H1 (cell line): ENCODE measurements at regions not wholly inside any gene's neighbourhood (a gene's known extent, or its start where the extent isn't known, plus 50 kb on each side); places are given as distances from the start of the nearest gene placed in this dataset.

ENCODE experiments used
- CTCF ChIA-PET: fragments of 300-600 bp; sonication (Branson Sonifier 250); formaldehyde crosslinking; loops from one replicate; lab custom pipeline; 2021; ENCODE audit not compliant: partially characterized antibody; lab: Charles Lee
- POLR2A ChIA-PET: fragments of 300-600 bp; sonication (Branson Sonifier 250); formaldehyde crosslinking; loops from one replicate; lab custom pipeline; 2021; ENCODE audit warnings: inconsistent platforms; ENCODE audit not compliant: partially characterized antibody; lab: Charles Lee
- DNase-seq, 2 experiments: peaks; one replicate each; pipeline versions ENCODE4 v3.0.0 to v3.0.0-alpha.2; 2010 to 2022; ENCODE audit warnings: low spot score in 2 of 2, low read depth in 1 of 2, mixed read lengths in 1 of 2
- FAIRE-seq: peaks from 2 replicates; lab custom pipeline; 2011; peaks lifted over from hg19 to GRCh38; lab: Jason Lieb, UNC
- H2AFZ ChIP-seq: 2 replicates; pipeline ENCODE4 v1.8.1; 2012; ENCODE audit warnings: low read length, inconsistent platforms
- H2AK5ac ChIP-seq: 2 replicates; pipeline ENCODE4 v1.6.1; 2013; ENCODE audit warnings: low read depth, low read length
- H2BK120ac ChIP-seq: replicated peaks from 2 replicates; pipeline ENCODE3; 2013; ENCODE audit warnings: low read depth, low read length, inconsistent platforms
- H2BK12ac ChIP-seq: 2 replicates; pipeline ENCODE4 v1.6.1; 2013; ENCODE audit warnings: low read depth, low read length
- H2BK15ac ChIP-seq: 2 replicates; pipeline ENCODE4 v1.6.1; 2013; ENCODE audit warnings: low read length
- H2BK20ac ChIP-seq: 2 replicates; pipeline ENCODE4 v1.6.1; 2013; ENCODE audit warnings: low read length
- H2BK5ac ChIP-seq: 2 replicates; pipeline ENCODE4 v1.6.1; 2013; ENCODE audit warnings: low read depth, low read length
- H3K14ac ChIP-seq: 2 replicates; pipeline ENCODE4 v1.6.1; 2013; ENCODE audit warnings: inconsistent platforms; ENCODE audit not compliant: insufficient read length
- H3K18ac ChIP-seq: 2 replicates; pipeline ENCODE4 v1.6.1; 2013; ENCODE audit warnings: low read length; ENCODE audit errors: extremely low read depth
- H3K23ac ChIP-seq: 2 replicates; pipeline ENCODE4 v1.6.1; 2013; ENCODE audit warnings: inconsistent platforms; ENCODE audit not compliant: insufficient read length
- H3K23me2 ChIP-seq: 2 replicates; pipeline ENCODE4 v1.6.1; 2013; ENCODE audit warnings: low read depth, low read length
- H3K27ac ChIP-seq: 2 replicates; pipeline ENCODE4 v1.6.1; 2011; ENCODE audit warnings: low read depth, low read length, inconsistent platforms
- H3K27me3 ChIP-seq, 4 experiments: replicated peaks in 1 of 4; 1 replicate in 1 of 4; 2 replicates in 3 of 4; pipeline versions ENCODE4 v1.6.1 to v1.8.1; 2011 to 2013; ENCODE audit warnings: low read length in 3 of 4, mild to moderate bottlenecking in 3 of 4, inconsistent platforms in 2 of 4, mixed read lengths in 2 of 4, moderate library complexity in 1 of 4; ENCODE audit not compliant: control insufficient read depth in 3 of 4, insufficient read depth in 3 of 4; ENCODE audit errors: extremely low read depth in 1 of 4
- H3K36me3 ChIP-seq, 4 experiments: 2 replicates each; pipeline versions ENCODE4 v1.6.1 to v1.8.1; 2011 to 2013; ENCODE audit warnings: mild to moderate bottlenecking in 4 of 4, low read length in 3 of 4, moderate library complexity in 2 of 4, control low read depth in 1 of 4, inconsistent platforms in 1 of 4; ENCODE audit not compliant: insufficient read depth in 4 of 4, control insufficient read depth in 2 of 4
- H3K4ac ChIP-seq: replicated peaks from 2 replicates; pipeline ENCODE3; 2013; ENCODE audit warnings: low read length, low read depth, mixed read lengths, inconsistent platforms; ENCODE audit not compliant: insufficient read length
- H3K4me1 ChIP-seq, 4 experiments: replicated peaks in 1 of 4; 1 replicate in 1 of 4; 2 replicates in 3 of 4; pipeline versions ENCODE4 v1.6.1 to v1.8.1; 2011 to 2013; ENCODE audit warnings: low read length in 3 of 4, inconsistent platforms in 2 of 4, mixed read lengths in 1 of 4; ENCODE audit not compliant: insufficient read depth in 4 of 4, control insufficient read depth in 3 of 4
- H3K4me2 ChIP-seq, 2 experiments: 2 replicates each; pipeline versions ENCODE4 v1.6.1 to v1.8.1; 2011 to 2013; ENCODE audit warnings: low read depth in 2 of 2, low read length in 2 of 2, control low read depth in 1 of 2, inconsistent platforms in 1 of 2, mild to moderate bottlenecking in 1 of 2; ENCODE audit not compliant: insufficient read depth in 1 of 2
- H3K4me3 ChIP-seq, 4 experiments: fragments of 200-600, 300-600 bp in 1 of 4; sonication (generic), shearing (Covaris generic), sonication (Bioruptor Twin) in 1 of 4; 2 replicates each; pipeline versions ENCODE4 v1.5.1 to v1.8.1; 2011 to 2016; ENCODE audit warnings: low read length in 4 of 4, low read depth in 3 of 4, control low read depth in 2 of 4, inconsistent platforms in 2 of 4, mild to moderate bottlenecking in 2 of 4, mixed read lengths in 1 of 4, moderate library complexity in 1 of 4; ENCODE audit not compliant: insufficient read depth in 2 of 4; ENCODE audit errors: extremely low read depth in 1 of 4
- H3K56ac ChIP-seq: replicated peaks from 2 replicates; pipeline ENCODE3; 2013; ENCODE audit warnings: low read depth, mild to moderate bottlenecking, mixed read lengths, low read length, inconsistent platforms; ENCODE audit not compliant: insufficient read length
- H3K79me1 ChIP-seq: 2 replicates; pipeline ENCODE4 v1.6.1; 2013; ENCODE audit warnings: low read depth, low read length, control low read depth
- H3K79me2 ChIP-seq, 2 experiments: 2 replicates each; pipeline versions ENCODE4 v1.6.1 to v1.8.1; 2012 to 2013; ENCODE audit warnings: low read length in 2 of 2, mild to moderate bottlenecking in 2 of 2, inconsistent platforms in 1 of 2; ENCODE audit not compliant: insufficient read depth in 2 of 2, control insufficient read depth in 1 of 2
- H3K9ac ChIP-seq, 4 experiments: replicated peaks in 1 of 4; 1 replicate in 1 of 4; 2 replicates in 3 of 4; pipeline versions ENCODE4 v1.6.1 to v1.8.1; 2011 to 2013; ENCODE audit warnings: low read depth in 3 of 4, low read length in 3 of 4, control low read depth in 2 of 4, mild to moderate bottlenecking in 2 of 4, moderate library complexity in 2 of 4, inconsistent platforms in 1 of 4; ENCODE audit errors: extremely low read depth in 1 of 4
- H3K9me3 ChIP-seq, 2 experiments: 2 replicates each; pipeline versions ENCODE4 v1.6.1 to v1.8.1; 2012 to 2013; ENCODE audit warnings: mild to moderate bottlenecking in 2 of 2, moderate library complexity in 2 of 2, control low read depth in 1 of 2, inconsistent platforms in 1 of 2, low read depth in 1 of 2, low read length in 1 of 2, mixed read lengths in 1 of 2; ENCODE audit not compliant: insufficient read depth in 2 of 2
- H4K20me1 ChIP-seq, 2 experiments: replicated peaks in 1 of 2; 2 replicates each; pipeline versions ENCODE3 to v1.8.1; 2011 to 2013; ENCODE audit warnings: inconsistent platforms in 2 of 2, low read length in 2 of 2, mild to moderate bottlenecking in 1 of 2; ENCODE audit not compliant: insufficient read depth in 2 of 2, control insufficient read depth in 1 of 2
- H4K5ac ChIP-seq: 2 replicates; pipeline ENCODE4 v1.6.1; 2013; ENCODE audit warnings: low read length, low read depth, mixed read lengths, inconsistent platforms; ENCODE audit not compliant: insufficient read length
- H4K8ac ChIP-seq: 2 replicates; pipeline ENCODE4 v1.8.0; 2013; ENCODE audit warnings: mild to moderate bottlenecking, moderate library complexity, low read length, inconsistent platforms; ENCODE audit not compliant: insufficient read depth; ENCODE audit errors: extremely low read depth
- H4K91ac ChIP-seq: replicated peaks from 2 replicates; pipeline ENCODE3; 2013; ENCODE audit warnings: low read length, mixed read lengths, inconsistent platforms; ENCODE audit not compliant: insufficient read length
- BCL11A ChIP-seq, 2 experiments: IDR thresholded peaks; one replicate each; pipeline ENCODE4 v1.6.1; 2011; ENCODE audit warnings: low read depth in 2 of 2, low read length in 2 of 2, mild to moderate bottlenecking in 2 of 2
- GTF2F1 ChIP-seq: IDR thresholded peaks from 2 replicates; pipeline ENCODE4 v1.6.1; 2012; ENCODE audit warnings: low read depth, low read length, improper control_type of control experiment, borderline replicate concordance
- WGBS, 2 experiments: shearing (Covaris generic) in 1 of 2; methylation state at CpG; one replicate each; pipeline versions ENCODE4 v1.1.6 to v1.1.7; 2013 to 2015; ENCODE audit warnings: low lambda C conversion rate in 2 of 2, mixed read lengths in 2 of 2, inconsistent platforms in 1 of 2, low coverage in 1 of 2, missing lambda C conversion rate in 1 of 2; ENCODE audit not compliant: insufficient replicate concordance in 2 of 2, insufficient coverage in 1 of 2, insufficient read length in 1 of 2; ENCODE audit errors: extremely low coverage in 1 of 2, missing lambda C conversion rate in 1 of 2; 5-methylcytosine and 5-hydroxymethylcytosine counted together

DNA sequence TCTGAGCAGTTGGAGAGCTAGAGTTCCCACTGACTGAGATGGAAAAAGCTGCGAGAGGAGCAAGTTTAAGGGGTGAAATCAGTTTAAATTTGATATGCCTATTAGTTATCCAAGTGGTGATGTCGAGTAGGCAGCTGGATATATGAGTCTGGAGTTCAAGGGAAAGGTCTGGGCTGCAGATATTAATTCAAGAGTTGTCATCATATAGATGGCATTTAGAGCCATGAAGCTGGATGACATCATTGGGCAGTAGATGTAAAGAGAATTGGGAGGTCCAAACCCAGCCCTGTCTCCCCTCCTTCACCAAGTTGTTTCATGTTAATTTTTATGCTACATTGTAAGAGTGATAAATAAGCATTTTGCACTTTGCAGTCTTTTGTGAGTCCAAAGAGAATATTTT lies 898.1 kb downstream of the GALC start:
- H2BK20ac ChIP-seq, result no peak overlapping the region
- no peak overlapping the region for H3K18ac ChIP-seq
- no peaks in the 10 kb centered on the region for H3K4me1 ChIP-seq
- no peak overlapping the region for H3K56ac ChIP-seq
- no peak for TF ChIP-seq BCL11A (IDR thresholded peaks at IDR 0.05; ENCODE audit: low read depth in 2 of 2, low read length in 2 of 2)
- TF ChIP-seq GTF2F1, result no peak
- FAIRE-seq (no peak), DNase-seq (no peak)
- H4K20me1 ChIP-seq, result no peaks in the 10 kb centered on the region
- no peak overlapping the region for H2BK120ac ChIP-seq
- H3K27me3 ChIP-seq, result no peaks in the 10 kb centered on the region
- no peaks in the 10 kb centered on the region for H3K79me2 ChIP-seq
- ChIA-PET CTCF (interaction anchor here (3.0 kb wide), 1 partner anchor 45 kb away, joined by 8 read pairs; no protein-coding TSS in a partner anchor), POLR2A (no interaction called here)
- no peak overlapping the region for H3K9ac ChIP-seq
- no peak overlapping the region for H3K27ac ChIP-seq
- H3K23me2 ChIP-seq, result no peaks in the 10 kb centered on the region
- no peaks in the 10 kb centered on the region for H3K79me1 ChIP-seq
- WGBS, 2 experiments, result 92% methylated on average over 2 of the region's 2 CpGs; no CpG with 5 or more reads in 1 of the 2 experiments
- H3K9me3 ChIP-seq, result no peaks in the 10 kb centered on the region
- no peak overlapping the region for H2BK12ac ChIP-seq
- no peak overlapping the region for H3K23ac ChIP-seq
- no peak overlapping the region for H2BK15ac ChIP-seq
- H3K4ac ChIP-seq, result no peak overlapping the region
- H3K4me2 ChIP-seq, result no peak overlapping the region
- H3K4me3 ChIP-seq, result no peak overlapping the region
- no peak overlapping the region for H2AK5ac ChIP-seq
- no peak overlapping the region for H4K8ac ChIP-seq
- H4K5ac ChIP-seq, result no peak overlapping the region
- H2AFZ ChIP-seq, result no peak overlapping the region
- H3K14ac ChIP-seq, result no peak overlapping the region
- no peak overlapping the region for H4K91ac ChIP-seq
- H3K36me3 ChIP-seq, result no peaks in the 10 kb centered on the region
- no peak overlapping the region for H2BK5ac ChIP-seq
